HG02610 (cell line): ENCODE measurements at regions not wholly inside any gene's neighbourhood (a gene's known extent, or its start where the extent isn't known, plus 50 kb on each side); places are given as distances from the start of the nearest gene placed in this dataset.
A peak's percentile ranks its signal among the peaks of the same experiment; 100 is the strongest.
"Not testable (repeated sequence)": the region's sequence is repeated elsewhere in the genome, so short reads cannot be mapped to it uniquely, and the experiment has no call there.

Source experiments
- ATAC-seq: cut with Tn5 transposase; IDR thresholded peaks from one replicate; pipeline ENCODE4 v1.9.1; 2021; ENCODE audit warnings: mild to moderate bottlenecking, moderate library complexity; ENCODE audit not compliant: unreplicated experiment

GRCh38 chr5:14954216-14954615, 82.6 kb upstream of the ANKH start:
- no peak for ATAC-seq

GRCh38 chr5:14953075-14953607, 81.6 kb upstream of the ANKH start:
- ATAC-seq: no peak

- ATAC-seq: no peak
These were observed 76.8 kb upstream of the ANKH start for GRCh38 chr5:14948383-14948782.

- ATAC-seq: peak; percentile 82
These were observed 75.4 kb upstream of the ANKH start for GRCh38 chr5:14946815-14947620.

GRCh38 chr5:14945450-14945849, 73.9 kb upstream of the ANKH start:
- ATAC-seq: no peak

GRCh38 chr5:14944996-14945395, 73.4 kb upstream of the ANKH start:
- no peak for ATAC-seq

GRCh38 chr5:14944350-14944739, 72.8 kb upstream of the ANKH start:
- ATAC-seq: no peak

- no peak for ATAC-seq
These were observed 70.6 kb upstream of the ANKH start for GRCh38 chr5:14942212-14942611.

GRCh38 chr5:14937254-14937653, 65.7 kb upstream of the ANKH start:
- ATAC-seq: no peak

GRCh38 chr5:14936588-14936987, 65.0 kb upstream of the ANKH start:
- ATAC-seq: no peak

GRCh38 chr5:14935341-14935740, 63.8 kb upstream of the ANKH start:
- ATAC-seq: no peak

GRCh38 chr5:14932902-14933469, 61.4 kb upstream of the ANKH start:
- no peak for ATAC-seq

- ATAC-seq: no peak
These were observed 58.9 kb upstream of the ANKH start for GRCh38 chr5:14930486-14930885.

- no peak for ATAC-seq
These were observed 57.9 kb upstream of the ANKH start for GRCh38 chr5:14929293-14930065.

GRCh38 chr5:14928661-14929060, 57.1 kb upstream of the ANKH start:
- no peak for ATAC-seq

- ATAC-seq: no peak
These were observed 53.7 kb upstream of the ANKH start for GRCh38 chr5:14925326-14925725.

GRCh38 chr5:14922952-14923351, 51.4 kb upstream of the ANKH start:
- ATAC-seq: not testable (repeated sequence)

GRCh38 chr5:14922456-14922855, 50.9 kb upstream of the ANKH start:
- ATAC-seq: no peak
